Activated CD8-positive, alpha-beta memory T cell treated with anti-CD3 and anti-CD28 coated beads for 24 hours (primary cell): ENCODE measurements at regions not wholly inside any gene's neighbourhood (a gene's known extent, or its start where the extent isn't known, plus 50 kb on each side); places are given as distances from the start of the nearest gene placed in this dataset.
"Not testable (repeated sequence)": the region's sequence is repeated elsewhere in the genome, so short reads cannot be mapped to it uniquely, and the experiment has no call there.

Source experiments
- DNase-seq: peaks from one replicate; pipeline ENCODE4 v3.0.0-alpha.2; 2020

GRCh38 chr21:32940079-32941014, 85.4 kb upstream of the OLIG2 start:
- peak; percentile 64 for DNase-seq

GRCh38 chr21:32941263-32941662, 84.5 kb upstream of the OLIG2 start:
- no peak for DNase-seq

GRCh38 chr21:32946654-32947053, 79.1 kb upstream of the OLIG2 start:
- peak; percentile 9 for DNase-seq

DNA sequence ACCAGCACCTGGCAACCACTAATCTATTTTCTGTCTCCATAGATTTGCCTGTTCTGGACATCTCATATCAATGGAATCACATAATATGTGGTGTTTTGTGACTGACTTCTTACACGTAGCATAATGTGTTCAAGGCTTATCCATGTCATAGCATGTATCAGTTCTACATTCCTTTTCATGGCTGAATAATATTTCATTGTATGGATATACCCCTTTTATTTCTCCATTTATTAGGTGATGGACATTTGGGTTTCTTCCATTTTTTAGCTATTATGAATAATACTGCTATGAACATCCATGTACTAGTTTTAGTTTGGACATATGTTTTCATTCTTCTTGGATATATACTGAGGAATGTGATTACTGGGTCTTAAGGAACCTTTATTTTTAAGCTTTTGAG, 78.0 kb upstream of the OLIG2 start:
- DNase-seq, result no peak

DNA sequence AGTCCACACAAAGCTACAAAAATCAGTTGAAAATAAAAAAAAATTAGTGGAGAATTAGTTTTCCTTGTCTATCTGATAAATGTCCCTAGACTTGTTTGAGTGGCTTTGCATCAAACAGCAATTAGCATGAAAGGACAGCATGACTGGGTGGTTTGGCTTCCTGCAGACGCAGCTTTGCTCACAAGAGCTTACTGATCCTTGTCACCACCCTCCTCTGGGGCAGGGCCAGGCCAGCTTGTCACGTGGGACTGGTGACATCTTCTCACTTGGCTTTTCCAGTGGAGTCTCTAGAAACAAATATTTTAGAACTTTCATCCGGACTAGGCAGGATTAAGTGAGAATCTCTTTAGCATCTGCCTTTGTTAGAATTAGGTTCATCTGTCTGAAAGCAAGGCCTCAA, 76.0 kb upstream of the OLIG2 start:
- no peak for DNase-seq

DNA sequence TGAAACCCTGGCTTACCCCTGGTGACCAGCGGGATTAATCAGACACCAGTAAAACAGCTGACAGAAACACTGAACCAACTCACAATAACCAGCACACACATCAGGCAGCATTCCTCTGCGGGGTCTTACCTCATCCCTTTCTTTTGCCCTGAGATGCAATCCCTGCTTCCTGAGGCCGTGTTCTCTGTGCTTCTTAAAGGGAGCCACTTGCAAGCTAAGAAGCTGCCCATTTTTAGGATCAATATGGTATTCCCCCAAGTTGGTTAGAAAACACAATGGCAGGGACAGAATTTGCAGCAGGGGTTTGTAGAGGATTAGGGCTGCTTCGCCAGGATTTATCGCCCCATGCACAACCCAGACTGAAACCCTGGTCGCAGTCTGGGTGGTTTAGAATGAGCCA, 74.7 kb upstream of the OLIG2 start:
- DNase-seq, result no peak

DNA sequence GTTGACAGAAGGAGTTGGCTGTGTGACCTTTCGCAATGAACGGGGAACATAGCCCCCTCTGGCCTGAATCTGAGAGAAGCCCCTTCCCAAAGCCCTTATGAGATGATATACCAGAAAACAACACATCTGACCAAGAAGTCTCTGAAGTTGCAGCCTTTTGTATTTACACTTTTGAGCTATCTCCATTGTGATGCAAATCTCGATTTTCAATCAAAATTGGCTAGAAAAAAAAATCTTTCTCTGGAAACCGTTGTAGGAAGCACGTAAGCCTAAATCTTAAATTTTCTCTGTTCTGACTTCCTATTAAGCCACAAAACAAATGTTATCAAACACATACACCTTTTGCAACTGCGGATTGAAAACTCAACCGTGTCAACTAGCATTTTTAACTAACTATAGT, 71.4 kb upstream of the OLIG2 start:
- no peak for DNase-seq

GRCh38 chr21:32955311-32956060, 70.2 kb upstream of the OLIG2 start:
- DNase-seq, result no peak

DNA sequence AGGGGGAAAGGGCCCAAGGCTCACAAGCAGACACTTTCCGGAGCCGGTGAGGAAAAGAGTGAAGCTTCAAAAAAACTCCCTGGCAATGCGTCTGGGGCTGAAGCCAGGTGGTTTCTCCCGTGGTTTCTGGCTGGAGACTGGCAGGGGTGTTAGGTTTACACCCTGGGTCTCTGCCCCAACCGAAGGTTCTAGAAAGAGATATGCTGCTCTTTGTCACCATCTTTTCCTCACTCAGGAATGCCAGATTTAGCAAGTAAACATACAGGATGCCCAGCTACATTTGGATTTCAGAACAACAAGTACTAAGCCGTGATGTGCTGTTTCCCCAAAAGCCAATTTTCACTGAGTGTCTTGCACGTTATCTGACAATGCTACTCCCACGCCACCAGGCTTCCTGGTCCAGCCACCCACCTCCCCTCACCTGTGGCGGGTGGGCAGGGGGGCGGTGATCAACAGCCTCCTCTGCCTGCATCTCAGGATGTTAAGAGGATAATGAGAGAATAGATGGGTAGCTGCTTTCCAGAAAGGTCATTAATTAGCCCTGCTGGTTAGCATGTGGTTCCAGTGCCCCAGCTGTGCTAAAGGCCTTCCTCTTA, 69.6 kb upstream of the OLIG2 start:
- DNase-seq, result peak; percentile 35

DNA sequence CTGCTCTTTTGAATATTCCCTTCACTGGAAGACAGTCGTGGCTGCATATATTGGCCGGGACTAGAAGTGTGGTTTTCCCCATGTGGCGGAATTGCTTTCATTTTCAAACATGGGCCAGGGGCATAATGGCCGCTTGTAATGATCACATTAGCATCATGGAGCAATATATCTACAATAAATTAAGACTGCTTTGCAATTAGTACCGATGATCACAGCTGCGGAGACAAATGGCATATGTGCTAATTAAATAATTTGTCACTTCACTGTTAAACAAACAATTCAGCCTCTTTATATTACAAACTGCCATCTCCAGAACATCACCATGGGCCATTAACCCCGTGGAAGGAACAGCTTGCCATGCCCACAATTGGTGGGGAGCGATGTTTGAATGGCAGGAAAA, 68.2 kb upstream of the OLIG2 start:
- DNase-seq, result no peak

- DNase-seq, result peak; percentile 17
Observed at GRCh38 chr21:32958288-32959002, 67.3 kb upstream of the OLIG2 start.

DNA sequence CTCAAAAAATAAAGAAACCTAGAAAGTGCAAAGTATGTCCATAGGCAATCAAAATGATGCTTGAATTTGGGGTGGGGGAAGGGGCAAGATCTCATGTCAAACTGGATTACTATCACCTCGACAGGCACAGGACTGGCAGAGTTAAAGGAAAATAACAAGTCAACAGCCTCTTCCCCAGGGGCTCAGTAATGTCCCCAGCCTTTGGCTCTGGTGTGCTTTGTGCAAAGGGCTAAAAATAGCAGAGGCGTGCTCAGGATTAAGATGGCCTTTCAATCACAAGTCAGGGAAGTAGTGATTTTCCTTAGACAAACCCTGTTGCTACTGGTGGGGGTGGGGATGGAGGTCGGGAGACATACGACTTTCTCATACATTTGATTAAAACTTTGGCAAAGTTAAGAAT, 63.5 kb upstream of the OLIG2 start:
- no peak for DNase-seq

DNA sequence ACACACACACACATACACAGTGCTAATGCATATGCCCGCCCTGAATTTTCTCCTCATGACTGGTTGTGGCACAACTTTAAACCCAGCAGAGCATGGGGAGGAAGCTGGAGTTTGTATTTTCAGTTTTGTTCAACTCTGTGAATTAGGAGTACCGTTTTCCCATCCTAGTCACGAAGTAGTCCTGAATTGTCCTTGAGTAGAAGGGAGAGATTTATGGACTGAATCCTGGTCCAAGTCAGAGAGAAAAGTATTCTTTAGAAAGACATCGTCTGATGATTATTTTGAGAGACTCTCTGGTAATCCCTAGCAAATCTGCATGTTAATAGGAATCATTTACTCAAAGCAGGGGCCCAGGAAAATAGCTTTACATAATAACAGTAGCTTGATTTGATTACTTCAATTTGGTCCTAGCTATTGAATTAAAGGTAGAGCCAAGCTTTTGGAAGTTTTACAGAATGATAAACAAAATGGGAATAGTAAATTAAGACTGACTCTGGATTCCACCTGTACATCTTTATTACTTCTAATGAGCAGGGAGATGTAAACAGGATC, 60.5 kb upstream of the OLIG2 start:
- DNase-seq, result no peak

- no peak for DNase-seq
Observed at GRCh38 chr21:32966120-32966519, 59.6 kb upstream of the OLIG2 start.

- DNase-seq, result not testable (repeated sequence)
Observed at GRCh38 chr21:32968103-32968502, 57.6 kb upstream of the OLIG2 start.

DNA sequence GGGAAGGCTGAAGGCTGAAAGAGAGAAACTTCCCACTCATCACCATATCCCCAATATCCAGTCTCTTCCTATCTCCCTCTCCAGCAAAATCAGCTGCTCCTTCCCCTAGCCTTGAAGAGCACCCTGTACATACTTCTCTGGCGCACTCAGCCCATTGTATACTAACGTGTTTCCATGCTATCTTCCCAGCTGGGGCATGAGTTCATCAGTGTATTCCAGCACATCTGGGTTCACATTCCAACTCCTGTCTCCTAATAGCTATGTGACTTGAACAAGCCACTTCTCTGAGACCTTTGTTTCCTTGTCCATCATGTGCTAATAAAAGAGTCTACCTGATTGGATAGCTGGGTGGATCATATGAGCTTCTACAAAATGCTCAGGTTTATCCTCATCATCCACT, 51.1 kb upstream of the OLIG2 start:
- no peak for DNase-seq

- no peak for DNase-seq
Observed at GRCh38 chr21:32975811-32976431, 49.8 kb upstream of the OLIG2 start.
